Choroid plexus epithelial cell (primary cell): ENCODE measurements at regions not wholly inside any gene's neighbourhood (a gene's known extent, or its start where the extent isn't known, plus 50 kb on each side); places are given as distances from the start of the nearest gene placed in this dataset.
"Not testable (repeated sequence)": the region's sequence is repeated elsewhere in the genome, so short reads cannot be mapped to it uniquely, and the experiment has no call there.

ENCODE experiments used
- DNase-seq: peaks from one replicate; pipeline ENCODE4 v3.0.0-alpha.2; 2010; ENCODE audit warnings: low read depth
- H3K4me3 ChIP-seq: 2 replicates; pipeline ENCODE4 v1.5.1; 2011; ENCODE audit warnings: low read depth, mild to moderate bottlenecking, control low read depth, low read length, moderate library complexity
- TF ChIP-seq, protein P1 (sequence below): conservative IDR thresholded peaks from 2 replicates; pipeline ENCODE4 v1.5.1; 2011; ENCODE audit warnings: low read depth, mild to moderate bottlenecking, control low read depth, inconsistent platforms, low read length, moderate library complexity

DNA sequence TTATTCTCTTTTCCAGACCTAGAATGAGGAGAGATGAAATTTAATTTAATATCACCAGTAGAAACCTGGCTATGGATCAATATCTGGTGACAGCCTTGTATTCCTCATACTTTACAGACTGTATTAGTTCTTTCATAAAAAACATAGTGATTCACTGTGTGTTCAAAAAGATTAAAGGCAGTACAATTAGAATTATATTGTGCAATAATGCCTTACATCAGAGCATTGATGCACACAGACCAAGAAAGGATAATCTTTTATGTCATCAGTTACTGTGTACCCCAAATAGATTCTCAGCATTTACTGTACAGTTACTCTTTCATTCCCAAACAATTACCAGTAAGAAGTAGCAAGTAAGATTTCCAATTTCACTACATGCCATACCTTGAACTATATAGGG is 260.5 kb upstream of the ANXA10 start:
- DNase-seq, result peak; percentile 7
- H3K4me3 ChIP-seq, result no peak overlapping the region
- TF ChIP-seq, protein P1, sequence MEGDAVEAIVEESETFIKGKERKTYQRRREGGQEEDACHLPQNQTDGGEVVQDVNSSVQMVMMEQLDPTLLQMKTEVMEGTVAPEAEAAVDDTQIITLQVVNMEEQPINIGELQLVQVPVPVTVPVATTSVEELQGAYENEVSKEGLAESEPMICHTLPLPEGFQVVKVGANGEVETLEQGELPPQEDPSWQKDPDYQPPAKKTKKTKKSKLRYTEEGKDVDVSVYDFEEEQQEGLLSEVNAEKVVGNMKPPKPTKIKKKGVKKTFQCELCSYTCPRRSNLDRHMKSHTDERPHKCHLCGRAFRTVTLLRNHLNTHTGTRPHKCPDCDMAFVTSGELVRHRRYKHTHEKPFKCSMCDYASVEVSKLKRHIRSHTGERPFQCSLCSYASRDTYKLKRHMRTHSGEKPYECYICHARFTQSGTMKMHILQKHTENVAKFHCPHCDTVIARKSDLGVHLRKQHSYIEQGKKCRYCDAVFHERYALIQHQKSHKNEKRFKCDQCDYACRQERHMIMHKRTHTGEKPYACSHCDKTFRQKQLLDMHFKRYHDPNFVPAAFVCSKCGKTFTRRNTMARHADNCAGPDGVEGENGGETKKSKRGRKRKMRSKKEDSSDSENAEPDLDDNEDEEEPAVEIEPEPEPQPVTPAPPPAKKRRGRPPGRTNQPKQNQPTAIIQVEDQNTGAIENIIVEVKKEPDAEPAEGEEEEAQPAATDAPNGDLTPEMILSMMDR, result no peak

DNA sequence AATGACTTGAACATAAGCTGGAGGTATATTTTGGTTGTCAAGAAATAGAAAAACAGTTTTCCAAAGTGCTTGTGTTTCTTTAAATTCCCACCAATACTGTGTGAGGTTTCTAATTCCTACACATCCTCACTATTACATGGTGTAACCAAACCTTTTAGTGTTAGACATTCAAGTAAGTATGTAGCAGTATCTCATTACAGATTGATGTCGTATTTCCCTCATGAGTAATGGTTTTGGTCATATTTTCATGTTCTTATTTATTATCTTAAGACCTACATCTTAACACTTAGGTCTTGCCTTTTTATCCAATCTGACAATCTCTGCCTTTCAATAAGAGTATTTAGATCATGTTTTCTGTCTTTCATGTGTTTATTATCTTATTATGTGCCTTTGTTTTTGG is 253.7 kb upstream of the ANXA10 start:
- H3K4me3 ChIP-seq, result no peak overlapping the region
- TF ChIP-seq, protein P1, result no peak
- peak; percentile 78 for DNase-seq

DNA sequence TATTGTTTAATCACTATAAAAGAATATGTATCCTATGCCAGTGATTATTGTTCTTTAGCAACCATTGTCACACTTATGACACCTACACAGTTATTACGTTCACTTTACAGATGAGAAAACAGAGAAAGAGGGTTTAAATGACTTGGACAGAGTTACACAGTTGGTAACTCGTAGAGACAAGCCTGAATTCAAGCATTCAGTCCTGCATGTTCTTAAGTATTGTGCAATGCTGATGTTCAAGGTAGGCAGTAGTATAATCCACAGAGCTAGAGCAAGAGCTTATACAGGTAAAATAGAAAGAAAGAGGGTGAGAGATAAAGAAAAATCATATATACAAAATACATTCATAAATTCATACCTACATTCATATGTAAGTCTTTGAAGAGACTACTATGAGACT is 249.8 kb upstream of the ANXA10 start:
- H3K4me3 ChIP-seq, result no peak overlapping the region
- TF ChIP-seq, protein P1, result no peak
- DNase-seq, result no peak

DNA sequence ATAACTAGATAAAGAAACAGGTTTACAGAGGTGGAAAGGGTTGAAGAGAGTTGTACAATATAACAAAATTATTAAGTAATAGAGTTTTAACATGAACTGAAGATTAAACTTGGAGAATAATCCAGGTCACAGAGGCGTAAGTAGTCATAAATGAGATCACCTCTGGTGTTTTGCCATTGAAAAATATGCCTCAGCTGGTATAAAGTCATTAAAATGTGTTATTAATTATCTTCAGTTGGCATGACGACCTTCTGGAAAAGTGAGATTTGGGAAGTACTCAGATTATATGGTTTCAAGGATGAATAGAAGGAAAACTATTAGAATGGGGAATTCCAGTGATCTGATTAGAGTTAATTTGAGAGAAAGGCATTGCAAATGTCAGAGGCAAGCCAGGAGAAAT is 237.5 kb upstream of the ANXA10 start:
- TF ChIP-seq, protein P1, result no peak
- DNase-seq, result no peak
- no peak overlapping the region for H3K4me3 ChIP-seq

DNA sequence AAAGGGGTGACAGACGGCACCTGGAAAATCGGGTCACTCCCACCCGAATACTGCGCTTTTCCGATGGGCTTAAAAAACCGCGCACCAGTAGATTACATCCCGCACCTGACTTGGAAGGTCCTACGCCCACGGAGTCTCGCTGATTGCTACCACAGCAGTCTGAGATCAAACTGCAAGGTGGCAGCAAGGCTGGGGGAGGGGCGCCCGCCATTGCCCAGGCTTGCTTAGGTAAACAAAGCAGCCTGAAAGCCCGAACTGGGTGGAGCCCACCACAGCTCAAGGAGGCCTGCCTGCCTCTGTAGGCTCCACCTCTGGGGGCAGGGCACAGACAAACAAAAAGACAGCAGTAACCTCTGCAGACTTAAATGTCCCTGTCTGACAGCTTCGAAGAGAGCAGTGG is 234.2 kb upstream of the ANXA10 start:
- H3K4me3 ChIP-seq, DNase-seq: not testable (repeated sequence)

DNA sequence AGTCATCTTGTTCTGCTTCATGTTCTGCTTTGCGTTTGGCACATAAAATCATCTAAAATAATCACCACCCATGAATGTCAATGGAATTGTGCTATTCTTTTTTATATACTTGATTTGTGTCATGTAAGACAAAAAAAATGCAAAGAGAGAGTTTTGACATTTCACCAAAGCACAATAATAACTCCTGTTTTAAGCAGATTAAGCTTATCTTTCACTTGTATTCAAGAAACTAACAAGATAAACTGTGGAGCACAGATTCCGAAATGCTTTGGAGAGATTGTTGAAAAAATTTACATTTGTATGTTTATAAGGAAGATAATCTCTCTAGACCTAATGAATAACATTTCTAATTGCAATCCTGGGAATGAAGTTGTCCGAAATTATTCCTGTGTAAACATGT is 225.1 kb upstream of the ANXA10 start:
- DNase-seq, result no peak
- H3K4me3 ChIP-seq, result no peak overlapping the region
- TF ChIP-seq, protein P1, result no peak

DNA sequence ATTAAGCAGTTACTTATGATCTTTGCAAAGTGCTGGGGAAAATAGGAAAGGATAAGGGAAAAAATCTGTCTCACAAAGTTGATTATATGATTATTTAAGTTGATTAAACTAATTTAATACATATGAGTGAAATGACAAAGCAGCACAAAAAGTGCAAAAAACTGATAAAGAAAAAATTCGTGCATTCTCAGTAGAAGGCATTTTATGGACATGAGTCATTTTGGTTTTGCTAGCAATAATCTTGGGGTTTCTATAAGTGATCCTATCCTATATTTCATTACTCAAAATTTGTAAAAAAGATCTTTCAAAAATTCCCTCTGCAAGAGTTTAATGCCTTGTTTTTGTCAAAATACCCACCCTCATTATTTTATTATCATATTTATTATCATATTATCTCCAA is 224.2 kb upstream of the ANXA10 start:
- TF ChIP-seq, protein P1, result no peak
- no peak overlapping the region for H3K4me3 ChIP-seq
- peak; percentile 58 for DNase-seq

DNA sequence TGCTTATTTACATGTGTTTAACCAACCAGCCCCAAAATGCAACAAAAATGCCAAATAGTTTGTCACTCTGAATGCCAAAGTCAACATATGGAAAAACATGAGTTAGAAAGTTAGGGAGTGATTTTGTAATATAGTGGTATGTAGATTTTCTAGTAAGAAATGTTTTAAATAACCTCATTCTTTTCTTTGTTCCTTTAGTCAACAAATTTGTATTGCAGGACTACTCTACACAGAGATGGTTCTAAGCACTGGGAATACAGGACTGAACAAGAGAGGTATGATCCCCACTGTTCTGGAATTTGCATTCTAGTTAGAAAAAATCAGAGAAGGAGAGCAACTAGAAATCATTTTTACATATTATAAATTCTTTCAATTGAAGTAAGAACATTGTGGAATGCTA is 218.8 kb upstream of the ANXA10 start:
- TF ChIP-seq, protein P1, result no peak
- no peak overlapping the region for H3K4me3 ChIP-seq
- peak; percentile 79 for DNase-seq

DNA sequence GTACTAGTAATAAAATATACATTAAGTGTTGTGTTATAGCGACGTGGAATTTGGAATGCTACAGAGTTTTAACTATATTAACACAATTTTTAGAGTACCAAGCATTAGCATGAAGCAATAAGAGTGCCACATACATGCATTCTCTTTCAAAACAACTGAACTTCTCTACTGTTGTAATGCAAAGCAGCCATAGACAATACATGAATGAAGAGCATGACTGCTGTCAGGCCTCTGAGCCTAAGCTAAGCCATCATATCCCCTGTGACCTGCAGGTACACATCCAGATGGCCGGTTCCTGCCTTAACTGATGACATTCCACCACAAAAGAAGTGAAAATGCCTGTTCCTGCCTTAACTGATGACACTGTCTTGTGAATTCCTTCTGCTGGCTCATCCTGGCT is 216.2 kb upstream of the ANXA10 start:
- DNase-seq, H3K4me3 ChIP-seq: not testable (repeated sequence)

DNA sequence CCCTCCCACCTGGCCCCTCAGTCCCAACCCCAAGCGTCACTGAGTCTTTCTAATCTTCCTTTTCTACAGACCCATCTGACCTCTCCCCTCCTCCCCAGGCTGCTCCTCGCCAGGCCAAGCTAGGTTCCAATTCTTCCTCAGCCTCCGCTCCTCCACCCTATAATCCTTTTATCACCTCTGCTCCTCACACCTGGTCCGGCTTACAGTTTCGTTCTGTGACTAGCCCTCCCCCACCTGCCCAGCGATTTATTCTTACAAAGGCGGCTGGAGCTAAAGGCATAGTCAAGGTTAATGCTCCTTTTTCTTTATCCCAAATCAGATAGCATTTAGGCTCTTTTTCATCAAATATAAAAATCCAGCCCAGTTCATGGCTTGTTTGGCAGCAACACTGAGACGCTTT is 214.5 kb upstream of the ANXA10 start:
- not testable (repeated sequence) for H3K4me3 ChIP-seq, DNase-seq
